ENCODE measurements at regions not wholly inside any gene's neighbourhood (a gene's known extent, or its start where the extent isn't known, plus 50 kb on each side); places are given as distances from the start of the nearest gene placed in this dataset.

GRCh38 chr7:106423111-106423510 lies 138.3 kb upstream of the NAMPT start:
- no peak for TF ChIP-seq CTCF (IDR thresholded peaks at IDR 0.05; ENCODE audit: extremely low read depth, insufficient read depth, missing control alignments)
- in situ Hi-C loops (cut with MboI; ENCODE audit: low pct_unique_long_range_greater_than_20kb, low sequenced_read_pairs, unreplicated experiment): no loop called here
- no peak for DNase-seq (ENCODE audit: low spot score)

GRCh38 chr7:106421181-106421762 lies 136.5 kb upstream of the NAMPT start:
- TF ChIP-seq CTCF (IDR thresholded peaks at IDR 0.05; ENCODE audit: extremely low read depth, insufficient read depth, missing control alignments): no peak
- no peak for DNase-seq (ENCODE audit: low spot score)
- in situ Hi-C loops (cut with MboI; ENCODE audit: low pct_unique_long_range_greater_than_20kb, low sequenced_read_pairs, unreplicated experiment): no loop called here

- TF ChIP-seq CTCF (IDR thresholded peaks at IDR 0.05; ENCODE audit: extremely low read depth, insufficient read depth, missing control alignments): no peak
- in situ Hi-C loops (cut with MboI; ENCODE audit: low pct_unique_long_range_greater_than_20kb, low sequenced_read_pairs, unreplicated experiment): no loop called here
- no peak for DNase-seq (ENCODE audit: low spot score)
Measured at GRCh38 chr7:106420736-106421135, 136.0 kb upstream of the NAMPT start.

GRCh38 chr7:106420210-106420609 lies 135.4 kb upstream of the NAMPT start:
- TF ChIP-seq CTCF (IDR thresholded peaks at IDR 0.05; ENCODE audit: extremely low read depth, insufficient read depth, missing control alignments): no peak
- in situ Hi-C loops (cut with MboI; ENCODE audit: low pct_unique_long_range_greater_than_20kb, low sequenced_read_pairs, unreplicated experiment): no loop called here
- DNase-seq (ENCODE audit: low spot score): no peak

GRCh38 chr7:106419455-106420182 lies 134.8 kb upstream of the NAMPT start:
- TF ChIP-seq CTCF (IDR thresholded peaks at IDR 0.05; ENCODE audit: extremely low read depth, insufficient read depth, missing control alignments): no peak

GRCh38 chr7:106418526-106418925 lies 133.7 kb upstream of the NAMPT start:
- no peak for DNase-seq (ENCODE audit: low spot score)
- in situ Hi-C loops (cut with MboI; ENCODE audit: low pct_unique_long_range_greater_than_20kb, low sequenced_read_pairs, unreplicated experiment): no loop called here
- TF ChIP-seq CTCF (IDR thresholded peaks at IDR 0.05; ENCODE audit: extremely low read depth, insufficient read depth, missing control alignments): no peak

More at GRCh38 chr7:106419455-106420182, 134.8 kb upstream of the NAMPT start:
- DNase-seq (ENCODE audit: low spot score): no peak
- in situ Hi-C loops (cut with MboI; ENCODE audit: low pct_unique_long_range_greater_than_20kb, low sequenced_read_pairs, unreplicated experiment): no loop called here
